HCT116 (cell line): ENCODE measurements at regions not wholly inside any gene's neighbourhood (a gene's known extent, or its start where the extent isn't known, plus 50 kb on each side); places are given as distances from the start of the nearest gene placed in this dataset.

Source experiments
- ATAC-seq: fragments of 200-7000 bp; cut with Tn5 transposase; 2 replicates; pipeline ENCODE4 v1.9.1; 2020; ENCODE audit warnings: mild to moderate bottlenecking, moderate library complexity
- BruUV-seq: library from RNA; stranded (reverse); fragments of 400-500 nt; replicated peaks from 2 replicates; lab custom pipeline; 2021; lab: Mats Ljungman, UMichigan
- CTCF ChIA-PET: fragments of 300-600 bp; sonication (Branson Sonifier 250); formaldehyde crosslinking; loops from one replicate; lab custom pipeline; 2021; ENCODE audit warnings: antibody characterized with exemption; lab: Charles Lee
- POLR2A ChIA-PET: fragments of 300-600, 350-600 bp; sonication (Branson Sonifier 250); formaldehyde crosslinking; loops from one replicate; lab custom pipeline; 2021; ENCODE audit warnings: antibody characterized with exemption; lab: Charles Lee
- RAD21 ChIA-PET, 2 experiments: fragments of 300-600 bp; sonication (Branson Sonifier 250); formaldehyde crosslinking; loops; one replicate each; lab custom pipeline; 2023; ENCODE audit warnings: low total read pairs in 2 of 2; ENCODE audit not compliant: uncharacterized antibody in 2 of 2, unreplicated experiment in 2 of 2, low non-redundant PET in 1 of 2; lab: Charles Lee
- DNase-seq: peaks from one replicate; pipeline ENCODE4 v3.0.0-alpha.2; 2010; ENCODE audit warnings: low read depth, low spot score
- H2AFZ ChIP-seq: fragments of 200-600 bp; shearing (Covaris generic), sonication (generic); 2 replicates; pipeline ENCODE4 v1.6.1; 2017; ENCODE audit warnings: low read depth, mixed run types, mixed read lengths, antibody characterized with exemption, low read length; ENCODE audit not compliant: poor library complexity, severe bottlenecking
- H3K27ac ChIP-seq: 2 replicates; pipeline ENCODE4 v1.5.1; 2012; ENCODE audit warnings: low read depth, low read length
- H3K27me3 ChIP-seq: fragments of 200-600 bp; sonication (generic); 2 replicates; pipeline ENCODE4 v1.6.1; 2016; ENCODE audit warnings: mixed run types, low read length, mixed read lengths; ENCODE audit not compliant: insufficient read depth
- H3K36me3 ChIP-seq, 2 experiments: fragments of 200-500 bp in 1 of 2; fragments of 200-600 bp in 1 of 2; sonication (Bioruptor generic) in 1 of 2; sonication (generic) in 1 of 2; 2 replicates each; pipeline versions ENCODE4 v1.5.1 to v1.6.1; 2014 to 2016; ENCODE audit warnings: low read length in 2 of 2, inconsistent platforms in 1 of 2, mixed read lengths in 1 of 2, mixed run types in 1 of 2; ENCODE audit not compliant: insufficient read depth in 2 of 2, control insufficient read depth in 1 of 2
- H3K4me1 ChIP-seq, 2 experiments: fragments of 200-600 bp in 1 of 2; sonication (generic) in 1 of 2; 2 replicates each; pipeline versions ENCODE4 v1.5.1 to v1.6.1; 2012 to 2017; ENCODE audit warnings: low read length in 2 of 2, inconsistent platforms in 1 of 2, mild to moderate bottlenecking in 1 of 2, mixed read lengths in 1 of 2, mixed run types in 1 of 2, moderate library complexity in 1 of 2; ENCODE audit not compliant: insufficient read depth in 2 of 2, control insufficient read depth in 1 of 2
- H3K4me2 ChIP-seq: fragments of 200-600 bp; sonication (generic); 2 replicates; pipeline ENCODE4 v1.6.1; 2017; ENCODE audit warnings: mixed run types, low read length, mixed read lengths
- H3K4me3 ChIP-seq, 2 experiments: fragments of 200-600 bp in 1 of 2; sonication (generic) in 1 of 2; replicated peaks in 1 of 2; 2 replicates each; pipeline ENCODE4 v1.5.1; 2011 to 2016; ENCODE audit warnings: low read length in 2 of 2, control low read depth in 1 of 2, low read depth in 1 of 2, mild to moderate bottlenecking in 1 of 2, mixed read lengths in 1 of 2, mixed run types in 1 of 2
- H3K79me2 ChIP-seq: fragments of 200-600 bp; sonication (generic); 2 replicates; pipeline ENCODE4 v1.6.1; 2017; ENCODE audit warnings: mild to moderate bottlenecking, mixed run types, low read length, moderate library complexity, mixed read lengths; ENCODE audit not compliant: insufficient read depth
- H3K9ac ChIP-seq: fragments of 200-600 bp; sonication (generic); 2 replicates; pipeline ENCODE4 v1.6.1; 2016; ENCODE audit warnings: low read length, mixed read lengths
- H3K9me2 ChIP-seq: fragments of 200-600 bp; sonication (generic), shearing (Covaris generic); 2 replicates; pipeline ENCODE4 v1.6.1; 2017; ENCODE audit warnings: mixed run types, mild to moderate bottlenecking, moderate library complexity; ENCODE audit not compliant: insufficient read depth
- H3K9me3 ChIP-seq, 2 experiments: fragments of 200-500 bp in 1 of 2; fragments of 200-600 bp in 1 of 2; sonication (Bioruptor generic) in 1 of 2; sonication (generic) in 1 of 2; 2 replicates each; pipeline ENCODE4 v1.6.1; 2014 to 2017; ENCODE audit warnings: low read length in 2 of 2, mixed read lengths in 2 of 2, inconsistent platforms in 1 of 2, low read depth in 1 of 2, mild to moderate bottlenecking in 1 of 2, mixed run types in 1 of 2, moderate library complexity in 1 of 2; ENCODE audit not compliant: control insufficient read depth in 1 of 2, insufficient read depth in 1 of 2
- H4K20me1 ChIP-seq: fragments of 200-600 bp; sonication (generic), shearing (Covaris generic); 2 replicates; pipeline ENCODE4 v1.6.1; 2017; ENCODE audit warnings: mixed run types, mild to moderate bottlenecking, moderate library complexity; ENCODE audit not compliant: insufficient read depth
- EZH2phosphoT487 ChIP-seq: fragments of 200-600 bp; IDR thresholded peaks from 2 replicates; pipeline ENCODE4 v1.6.1; 2018; ENCODE audit warnings: antibody characterized with exemption, borderline replicate concordance
- FOSL1 ChIP-seq: IDR thresholded peaks from 2 replicates; pipeline ENCODE4 v1.6.1; 2012; ENCODE audit warnings: low read depth
- JUND ChIP-seq: IDR thresholded peaks from 2 replicates; pipeline ENCODE4 v1.6.1; 2012
- POLR2AphosphoS5 ChIP-seq: IDR thresholded peaks from 2 replicates; pipeline ENCODE4 v1.6.1; 2011; ENCODE audit warnings: mild to moderate bottlenecking, low read depth, low read length, moderate library complexity
- SIN3A ChIP-seq: IDR thresholded peaks from 2 replicates; pipeline ENCODE4 v1.6.1; 2012; ENCODE audit warnings: low read depth
- SRF ChIP-seq: IDR thresholded peaks from 2 replicates; pipeline ENCODE4 v1.6.1; 2012; ENCODE audit warnings: low read depth
- YY1 ChIP-seq: IDR thresholded peaks from 2 replicates; pipeline ENCODE4 v1.6.1; 2011; ENCODE audit warnings: low read length, low read depth, moderate library complexity, mild to moderate bottlenecking; ENCODE audit not compliant: insufficient replicate concordance; ENCODE audit errors: extremely low read depth
- intact Hi-C: fragments of 100-400 bp; cut with micrococcal nuclease; formaldehyde crosslinking; loops from 2 replicates; pipeline ENCODE4 v1.10.0; 2022
- TF ChIP-seq, protein P1 (sequence below): IDR thresholded peaks from 2 replicates; pipeline ENCODE4 v1.6.1; 2011; ENCODE audit warnings: mild to moderate bottlenecking, low read length, moderate library complexity; ENCODE audit not compliant: insufficient replicate concordance; ENCODE audit errors: extremely low read depth
- TF ChIP-seq, protein P2 (sequence below), 3 experiments: fragments of 200-600 bp in 1 of 3; sonication (generic) in 1 of 3; IDR thresholded peaks in 2 of 3; conservative IDR thresholded peaks in 1 of 3; 2 replicates each; pipeline ENCODE4 v1.5.1; 2012 to 2017; ENCODE audit warnings: low read depth in 2 of 3, low read length in 2 of 3, antibody characterized with exemption in 1 of 3, borderline replicate concordance in 1 of 3, control low read depth in 1 of 3, mild to moderate bottlenecking in 1 of 3, mixed read lengths in 1 of 3, mixed run types in 1 of 3, moderate library complexity in 1 of 3; ENCODE audit not compliant: insufficient read depth in 1 of 3
- TF ChIP-seq, protein P3 (sequence below): IDR thresholded peaks from 2 replicates; pipeline ENCODE4 v1.6.1; 2012
- TF ChIP-seq, protein P4 (sequence below): IDR thresholded peaks from 2 replicates; pipeline ENCODE4 v1.6.1; 2012
- TF ChIP-seq, protein P5 (sequence below): IDR thresholded peaks from 2 replicates; pipeline ENCODE4 v1.6.1; 2012; ENCODE audit warnings: low read depth

DNA sequence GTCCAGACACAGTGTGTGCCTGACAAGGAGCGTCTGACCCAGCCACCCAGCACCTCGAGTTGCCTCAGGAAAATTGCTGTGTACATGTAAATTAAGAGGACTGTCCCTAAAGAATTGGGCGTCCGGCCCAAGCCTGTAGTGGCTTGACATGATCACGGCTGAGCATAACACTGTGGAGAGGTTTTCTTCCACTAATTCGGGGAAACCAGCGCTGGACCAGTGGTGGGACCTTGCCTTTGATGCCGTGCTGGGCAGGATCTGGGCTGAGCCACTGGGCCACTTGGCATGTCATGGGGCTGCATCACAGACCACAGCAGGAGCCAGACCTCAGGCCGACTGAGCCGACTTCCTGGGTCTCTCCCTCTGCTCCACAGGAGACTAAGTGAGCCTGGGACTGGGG lies 282.5 kb downstream of the GLRX3 start:
- Histone ChIP-seq H4K20me1 (no peaks in the 10 kb centered on the region), H3K9me2 (no peaks in the 10 kb centered on the region), H2AFZ (no peak overlapping the region), H3K4me1 (no peaks in the 10 kb centered on the region), H3K4me3 (no peak overlapping the region), H3K79me2 (no peaks in the 10 kb centered on the region), H3K4me2 (no peak overlapping the region), H3K27me3 (no peaks in the 10 kb centered on the region), H3K27ac (no peak overlapping the region), H3K36me3 (no peaks in the 10 kb centered on the region), H3K9me3 (no peaks in the 10 kb centered on the region), H3K9ac (no peak overlapping the region)
- RAD21 ChIA-PET, result no interaction called here
- ATAC-seq (no peak), DNase-seq (no peak)
- POLR2A ChIA-PET, result no interaction called here
- intact Hi-C loops, result no loop called here
- no TSS peak for BruUV-seq
- CTCF ChIA-PET, result no interaction called here
- TF ChIP-seq SRF, result no peak
- TF ChIP-seq, all 23 proteins: peak for 0

DNA sequence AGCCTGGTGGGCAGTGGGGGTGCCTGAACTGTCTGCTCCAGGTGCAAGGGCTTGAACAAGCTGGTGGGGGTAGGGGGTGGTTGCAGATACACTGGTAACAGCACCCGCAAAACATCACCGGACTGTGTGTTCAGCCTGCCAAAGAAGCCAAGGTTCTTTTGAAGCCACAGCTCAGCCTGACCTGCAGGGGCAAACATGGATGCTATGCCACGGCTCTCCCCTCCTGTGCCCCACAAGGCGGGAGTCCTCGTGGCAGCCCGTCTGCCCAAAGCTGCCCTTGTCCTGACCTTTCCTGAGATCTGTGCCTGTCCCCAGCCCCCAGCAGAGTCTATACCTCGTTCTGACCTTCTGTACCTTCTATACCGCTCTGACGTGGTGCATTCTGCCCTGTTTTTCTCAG lies 285.7 kb downstream of the GLRX3 start:
- no peak overlapping the region for H3K4me2 ChIP-seq
- H3K4me3 ChIP-seq, result no peak overlapping the region
- RAD21 ChIA-PET, result no interaction called here
- no peaks in the 10 kb centered on the region for H3K79me2 ChIP-seq
- no peaks in the 10 kb centered on the region for H3K9me2 ChIP-seq
- no TSS peak for BruUV-seq
- no peak for DNase-seq
- TF ChIP-seq EZH2phosphoT487, result no peak
- TF ChIP-seq YY1, result no peak
- TF ChIP-seq JUND, result no peak
- TF ChIP-seq, protein P1, sequence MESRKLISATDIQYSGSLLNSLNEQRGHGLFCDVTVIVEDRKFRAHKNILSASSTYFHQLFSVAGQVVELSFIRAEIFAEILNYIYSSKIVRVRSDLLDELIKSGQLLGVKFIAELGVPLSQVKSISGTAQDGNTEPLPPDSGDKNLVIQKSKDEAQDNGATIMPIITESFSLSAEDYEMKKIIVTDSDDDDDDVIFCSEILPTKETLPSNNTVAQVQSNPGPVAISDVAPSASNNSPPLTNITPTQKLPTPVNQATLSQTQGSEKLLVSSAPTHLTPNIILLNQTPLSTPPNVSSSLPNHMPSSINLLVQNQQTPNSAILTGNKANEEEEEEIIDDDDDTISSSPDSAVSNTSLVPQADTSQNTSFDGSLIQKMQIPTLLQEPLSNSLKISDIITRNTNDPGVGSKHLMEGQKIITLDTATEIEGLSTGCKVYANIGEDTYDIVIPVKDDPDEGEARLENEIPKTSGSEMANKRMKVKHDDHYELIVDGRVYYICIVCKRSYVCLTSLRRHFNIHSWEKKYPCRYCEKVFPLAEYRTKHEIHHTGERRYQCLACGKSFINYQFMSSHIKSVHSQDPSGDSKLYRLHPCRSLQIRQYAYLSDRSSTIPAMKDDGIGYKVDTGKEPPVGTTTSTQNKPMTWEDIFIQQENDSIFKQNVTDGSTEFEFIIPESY, result no peak
- TF ChIP-seq, protein P2, sequence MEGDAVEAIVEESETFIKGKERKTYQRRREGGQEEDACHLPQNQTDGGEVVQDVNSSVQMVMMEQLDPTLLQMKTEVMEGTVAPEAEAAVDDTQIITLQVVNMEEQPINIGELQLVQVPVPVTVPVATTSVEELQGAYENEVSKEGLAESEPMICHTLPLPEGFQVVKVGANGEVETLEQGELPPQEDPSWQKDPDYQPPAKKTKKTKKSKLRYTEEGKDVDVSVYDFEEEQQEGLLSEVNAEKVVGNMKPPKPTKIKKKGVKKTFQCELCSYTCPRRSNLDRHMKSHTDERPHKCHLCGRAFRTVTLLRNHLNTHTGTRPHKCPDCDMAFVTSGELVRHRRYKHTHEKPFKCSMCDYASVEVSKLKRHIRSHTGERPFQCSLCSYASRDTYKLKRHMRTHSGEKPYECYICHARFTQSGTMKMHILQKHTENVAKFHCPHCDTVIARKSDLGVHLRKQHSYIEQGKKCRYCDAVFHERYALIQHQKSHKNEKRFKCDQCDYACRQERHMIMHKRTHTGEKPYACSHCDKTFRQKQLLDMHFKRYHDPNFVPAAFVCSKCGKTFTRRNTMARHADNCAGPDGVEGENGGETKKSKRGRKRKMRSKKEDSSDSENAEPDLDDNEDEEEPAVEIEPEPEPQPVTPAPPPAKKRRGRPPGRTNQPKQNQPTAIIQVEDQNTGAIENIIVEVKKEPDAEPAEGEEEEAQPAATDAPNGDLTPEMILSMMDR (IDR thresholded peaks at IDR 0.05 in 2 of 3, conservative IDR thresholded peaks at IDR 0.05 in 1 of 3; ENCODE audit: borderline replicate concordance in 1 of 3, insufficient read depth in 1 of 3, low read depth in 2 of 3, low read length in 2 of 3), result no peak
- TF ChIP-seq, protein P3, sequence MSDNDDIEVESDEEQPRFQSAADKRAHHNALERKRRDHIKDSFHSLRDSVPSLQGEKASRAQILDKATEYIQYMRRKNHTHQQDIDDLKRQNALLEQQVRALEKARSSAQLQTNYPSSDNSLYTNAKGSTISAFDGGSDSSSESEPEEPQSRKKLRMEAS, result no peak
- TF ChIP-seq, protein P4, sequence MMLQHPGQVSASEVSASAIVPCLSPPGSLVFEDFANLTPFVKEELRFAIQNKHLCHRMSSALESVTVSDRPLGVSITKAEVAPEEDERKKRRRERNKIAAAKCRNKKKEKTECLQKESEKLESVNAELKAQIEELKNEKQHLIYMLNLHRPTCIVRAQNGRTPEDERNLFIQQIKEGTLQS, result no peak
- TF ChIP-seq FOSL1, result no peak
- TF ChIP-seq POLR2AphosphoS5, result no peak
- no peak for TF ChIP-seq SIN3A
- TF ChIP-seq, protein P5, sequence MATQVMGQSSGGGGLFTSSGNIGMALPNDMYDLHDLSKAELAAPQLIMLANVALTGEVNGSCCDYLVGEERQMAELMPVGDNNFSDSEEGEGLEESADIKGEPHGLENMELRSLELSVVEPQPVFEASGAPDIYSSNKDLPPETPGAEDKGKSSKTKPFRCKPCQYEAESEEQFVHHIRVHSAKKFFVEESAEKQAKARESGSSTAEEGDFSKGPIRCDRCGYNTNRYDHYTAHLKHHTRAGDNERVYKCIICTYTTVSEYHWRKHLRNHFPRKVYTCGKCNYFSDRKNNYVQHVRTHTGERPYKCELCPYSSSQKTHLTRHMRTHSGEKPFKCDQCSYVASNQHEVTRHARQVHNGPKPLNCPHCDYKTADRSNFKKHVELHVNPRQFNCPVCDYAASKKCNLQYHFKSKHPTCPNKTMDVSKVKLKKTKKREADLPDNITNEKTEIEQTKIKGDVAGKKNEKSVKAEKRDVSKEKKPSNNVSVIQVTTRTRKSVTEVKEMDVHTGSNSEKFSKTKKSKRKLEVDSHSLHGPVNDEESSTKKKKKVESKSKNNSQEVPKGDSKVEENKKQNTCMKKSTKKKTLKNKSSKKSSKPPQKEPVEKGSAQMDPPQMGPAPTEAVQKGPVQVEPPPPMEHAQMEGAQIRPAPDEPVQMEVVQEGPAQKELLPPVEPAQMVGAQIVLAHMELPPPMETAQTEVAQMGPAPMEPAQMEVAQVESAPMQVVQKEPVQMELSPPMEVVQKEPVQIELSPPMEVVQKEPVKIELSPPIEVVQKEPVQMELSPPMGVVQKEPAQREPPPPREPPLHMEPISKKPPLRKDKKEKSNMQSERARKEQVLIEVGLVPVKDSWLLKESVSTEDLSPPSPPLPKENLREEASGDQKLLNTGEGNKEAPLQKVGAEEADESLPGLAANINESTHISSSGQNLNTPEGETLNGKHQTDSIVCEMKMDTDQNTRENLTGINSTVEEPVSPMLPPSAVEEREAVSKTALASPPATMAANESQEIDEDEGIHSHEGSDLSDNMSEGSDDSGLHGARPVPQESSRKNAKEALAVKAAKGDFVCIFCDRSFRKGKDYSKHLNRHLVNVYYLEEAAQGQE, result no peak
- TF ChIP-seq, all 23 proteins: peak for 0
- ChIA-PET POLR2A (no interaction called here), CTCF (no interaction called here)
- Histone ChIP-seq H3K27ac (no peak overlapping the region), H3K27me3 (no peaks in the 10 kb centered on the region), H4K20me1 (no peaks in the 10 kb centered on the region), H3K36me3 (no peaks in the 10 kb centered on the region), H2AFZ (no peak overlapping the region), H3K9ac (no peak overlapping the region), H3K4me1 (no peaks in the 10 kb centered on the region), H3K9me3 (no peaks in the 10 kb centered on the region)
- intact Hi-C loops, result no loop called here
- no peak for ATAC-seq
